ENCODE measurements at regions not wholly inside any gene's neighbourhood (a gene's known extent, or its start where the extent isn't known, plus 50 kb on each side); places are given as distances from the start of the nearest gene placed in this dataset.

DNA sequence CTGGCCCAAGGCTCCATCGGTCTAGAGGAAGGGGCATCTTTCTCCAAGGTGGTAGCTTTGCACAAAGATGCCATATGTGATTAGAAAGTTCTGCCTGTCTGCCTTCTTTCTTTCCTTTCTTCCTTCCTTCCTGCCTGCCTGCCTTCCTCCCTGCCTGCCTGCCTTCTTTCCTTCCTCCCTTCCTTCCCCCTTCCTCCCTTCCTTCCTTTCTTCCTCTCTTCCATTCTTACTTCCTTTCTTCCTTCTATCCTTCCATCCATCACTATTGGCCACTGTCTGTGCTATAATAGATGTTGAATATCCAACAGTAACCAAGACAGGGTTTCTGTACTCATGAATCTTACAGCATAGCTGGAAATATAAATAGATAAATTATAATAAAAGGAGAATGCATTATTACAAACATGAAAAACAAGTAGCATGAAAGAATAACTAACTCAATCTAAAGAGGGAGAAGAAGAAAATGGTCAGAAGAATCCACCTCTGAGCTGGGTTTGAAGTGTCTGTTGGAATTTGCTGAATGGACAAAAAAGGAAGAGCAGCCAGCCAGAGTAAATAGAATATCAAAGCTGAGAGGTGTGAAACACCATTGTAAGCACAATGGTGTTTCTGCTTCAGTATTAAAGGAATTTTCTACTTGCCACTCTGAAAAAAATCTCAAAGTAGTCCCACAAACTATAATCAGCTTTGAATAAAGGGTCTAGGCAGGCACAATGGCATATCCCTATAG lies 250.6 kb upstream of the NR5A2 start:
- no peaks in the 10 kb centered on the region for H3K36me3 ChIP-seq
- DNase-seq: no peak
- H3K27me3 ChIP-seq: no peaks in the 10 kb centered on the region
- WGBS, 2 donors: 98 to 100% methylated on average over 1 of the region's 1 CpG
- peaks cover 15 to 16% of the 10 kb centered on the region in 2 donors for H3K4me1 ChIP-seq
- H3K27ac ChIP-seq: peak overlapping the region in 1 of 3 donors; percentile 15
- H3K4me3 ChIP-seq (replicated peaks in 1 of 3): no peak overlapping the region
- TF ChIP-seq, protein P1, sequence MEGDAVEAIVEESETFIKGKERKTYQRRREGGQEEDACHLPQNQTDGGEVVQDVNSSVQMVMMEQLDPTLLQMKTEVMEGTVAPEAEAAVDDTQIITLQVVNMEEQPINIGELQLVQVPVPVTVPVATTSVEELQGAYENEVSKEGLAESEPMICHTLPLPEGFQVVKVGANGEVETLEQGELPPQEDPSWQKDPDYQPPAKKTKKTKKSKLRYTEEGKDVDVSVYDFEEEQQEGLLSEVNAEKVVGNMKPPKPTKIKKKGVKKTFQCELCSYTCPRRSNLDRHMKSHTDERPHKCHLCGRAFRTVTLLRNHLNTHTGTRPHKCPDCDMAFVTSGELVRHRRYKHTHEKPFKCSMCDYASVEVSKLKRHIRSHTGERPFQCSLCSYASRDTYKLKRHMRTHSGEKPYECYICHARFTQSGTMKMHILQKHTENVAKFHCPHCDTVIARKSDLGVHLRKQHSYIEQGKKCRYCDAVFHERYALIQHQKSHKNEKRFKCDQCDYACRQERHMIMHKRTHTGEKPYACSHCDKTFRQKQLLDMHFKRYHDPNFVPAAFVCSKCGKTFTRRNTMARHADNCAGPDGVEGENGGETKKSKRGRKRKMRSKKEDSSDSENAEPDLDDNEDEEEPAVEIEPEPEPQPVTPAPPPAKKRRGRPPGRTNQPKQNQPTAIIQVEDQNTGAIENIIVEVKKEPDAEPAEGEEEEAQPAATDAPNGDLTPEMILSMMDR (IDR thresholded peaks at IDR 0.05): no peak
- TF ChIP-seq POLR2A (IDR thresholded peaks at IDR 0.05): no peak
- H3K9me3 ChIP-seq: no peaks in the 10 kb centered on the region
- intact Hi-C loops (cut with DNase I): no loop called here

DNA sequence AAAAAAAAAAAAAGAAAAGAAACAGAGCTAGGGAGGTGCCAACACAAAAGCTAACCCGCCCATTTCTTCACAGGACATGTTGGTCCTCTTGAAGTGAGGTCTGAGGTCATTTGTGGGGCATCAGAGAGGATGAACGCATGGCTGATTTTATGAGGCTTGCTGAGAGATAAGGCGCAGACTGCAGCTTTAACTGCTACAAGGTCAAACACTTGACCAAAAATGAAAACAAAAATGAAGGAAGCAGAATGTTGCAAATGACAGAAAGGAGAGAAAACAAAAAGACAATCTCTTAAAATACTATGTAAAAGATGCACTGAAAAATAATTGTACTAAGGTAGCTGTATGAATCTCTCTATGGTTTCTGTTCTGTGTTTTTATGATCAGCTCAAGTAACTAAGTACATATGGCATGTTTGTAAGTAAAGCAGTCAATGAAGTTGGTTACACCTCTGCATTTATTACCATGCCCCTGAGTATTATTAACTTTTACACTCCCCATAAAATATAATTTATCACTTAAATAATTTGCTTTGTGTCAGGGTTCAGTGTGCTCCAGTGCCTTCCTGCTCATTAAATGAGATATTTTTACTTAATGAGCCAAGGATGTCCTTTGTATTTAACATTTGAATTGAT lies 249.1 kb upstream of the NR5A2 start:
- no peak overlapping the region for H3K4me3 ChIP-seq (replicated peaks in 1 of 3)
- no peaks in the 10 kb centered on the region for H3K27me3 ChIP-seq
- peak; percentile 23 to 30 for DNase-seq
- WGBS, 2 donors: 45 to 55% methylated on average over 3 of the region's 3 CpGs
- no peak for TF ChIP-seq POLR2A (IDR thresholded peaks at IDR 0.05)
- TF ChIP-seq, protein P1 (IDR thresholded peaks at IDR 0.05): no peak
- H3K36me3 ChIP-seq: no peaks in the 10 kb centered on the region
- no peaks in the 10 kb centered on the region for H3K9me3 ChIP-seq
- H3K27ac ChIP-seq: no peak overlapping the region
- peaks cover 15 to 16% of the 10 kb centered on the region in 2 donors for H3K4me1 ChIP-seq
- intact Hi-C loops (cut with DNase I): no loop called here

DNA sequence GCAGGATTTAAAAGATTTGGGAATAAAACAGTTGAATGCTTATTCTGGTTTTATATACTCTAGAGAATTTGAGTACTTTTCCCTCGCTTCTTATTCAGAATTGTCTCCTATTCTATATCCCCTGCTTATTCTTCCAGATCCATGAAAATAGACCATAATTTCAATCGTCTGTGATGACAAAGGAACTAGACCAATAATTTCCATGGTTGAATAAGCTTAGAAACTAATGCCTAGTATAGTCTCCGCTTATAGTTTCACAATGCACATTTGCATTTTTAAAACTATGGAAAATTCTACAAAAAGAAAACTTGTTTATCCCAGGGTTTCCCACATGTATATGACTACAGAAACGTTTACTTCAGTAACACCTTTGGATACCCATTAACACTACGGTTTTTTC lies 247.4 kb upstream of the NR5A2 start:
- 86 to 88% methylated on average over 5 of the region's 5 CpGs for WGBS, 2 donors
- DNase-seq: no peak
- intact Hi-C loops (cut with DNase I): no loop called here
- Histone ChIP-seq H3K4me1 (peaks cover 15 to 16% of the 10 kb centered on the region in 2 donors), H3K4me3 (replicated peaks in 1 of 3) (no peak overlapping the region), H3K27me3 (no peaks in the 10 kb centered on the region), H3K9me3 (no peaks in the 10 kb centered on the region), H3K27ac (no peak overlapping the region), H3K36me3 (no peaks in the 10 kb centered on the region)
- TF ChIP-seq POLR2A (IDR thresholded peaks at IDR 0.05): no peak
- TF ChIP-seq, protein P1 (IDR thresholded peaks at IDR 0.05): no peak

DNA sequence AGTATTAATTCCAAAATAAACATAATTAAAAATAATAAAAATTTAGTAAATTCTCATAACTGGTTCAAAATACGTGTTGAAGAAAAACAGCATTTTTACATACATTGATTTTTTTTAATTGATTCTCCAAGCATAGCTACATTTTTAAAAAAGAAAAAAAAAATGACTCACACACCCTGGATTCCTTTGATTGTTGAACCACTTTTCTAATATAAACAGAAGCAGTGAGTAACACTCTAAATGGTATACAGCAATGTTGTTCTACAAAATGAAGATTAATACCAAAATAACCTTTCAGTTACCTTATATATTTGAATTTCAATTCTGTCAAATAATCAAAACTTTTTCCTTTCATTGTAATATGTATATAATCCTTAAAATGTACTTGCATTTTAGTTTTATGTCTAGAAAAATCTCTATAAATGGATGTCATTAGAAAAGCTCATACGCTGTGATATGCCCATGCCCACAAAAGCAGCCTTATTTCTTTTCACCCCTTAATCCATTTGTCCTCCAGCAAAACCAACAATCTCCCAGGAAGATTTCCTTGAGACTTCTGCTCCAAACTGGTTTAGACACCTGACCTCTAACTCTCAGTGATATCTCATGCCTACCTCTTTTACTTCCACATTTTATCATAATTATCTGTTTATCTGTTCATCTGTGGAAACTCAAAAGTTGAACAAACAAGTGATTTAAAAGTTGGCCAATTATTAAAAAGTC lies 246.4 kb upstream of the NR5A2 start:
- intact Hi-C loops (cut with DNase I): no loop called here
- WGBS, 2 donors: 93 to 96% methylated on average over 2 of the region's 2 CpGs
- peaks cover 15 to 16% of the 10 kb centered on the region in 2 donors for H3K4me1 ChIP-seq

More for the DNA sequence above, 246.4 kb upstream of the NR5A2 start:
- no peak overlapping the region for H3K27ac ChIP-seq
- no peaks in the 10 kb centered on the region for H3K27me3 ChIP-seq
- TF ChIP-seq, protein P1 (IDR thresholded peaks at IDR 0.05): no peak
- no peak for TF ChIP-seq POLR2A (IDR thresholded peaks at IDR 0.05)
- H3K4me3 ChIP-seq (replicated peaks in 1 of 3): no peak overlapping the region
- DNase-seq: no peak
- H3K36me3 ChIP-seq: no peaks in the 10 kb centered on the region
- H3K9me3 ChIP-seq: no peaks in the 10 kb centered on the region

Measured in thyroid gland (tissue), 4 donors.